Endothelial cell of umbilical vein (primary cell): ENCODE measurements at regions not wholly inside any gene's neighbourhood (a gene's known extent, or its start where the extent isn't known, plus 50 kb on each side); places are given as distances from the start of the nearest gene placed in this dataset.

ENCODE experiments used
- BruUV-seq: library from RNA; stranded (reverse); fragments of 400-500 nt; replicated peaks from 2 replicates; lab custom pipeline; 2021; lab: Mats Ljungman, UMichigan
- CTCF ChIA-PET: fragments of 300-600, 350-600 bp; sonication (Branson Sonifier 250); formaldehyde crosslinking; loops from one replicate; lab custom pipeline; 2021; ENCODE audit warnings: antibody characterized with exemption, inconsistent platforms; lab: Charles Lee
- POLR2A ChIA-PET: fragments of 300-600, 350-600 bp; sonication (Branson Sonifier 250); formaldehyde crosslinking; loops from one replicate; lab custom pipeline; 2021; ENCODE audit warnings: antibody characterized with exemption, inconsistent platforms; lab: Charles Lee
- DNase-seq: peaks from one replicate; pipeline ENCODE4 v3.0.0-alpha.2; 2011; ENCODE audit warnings: low read depth, low spot score
- FAIRE-seq: peaks from 2 replicates; lab custom pipeline; 2011; peaks lifted over from hg19 to GRCh38; lab: Jason Lieb, UNC
- H2AFZ ChIP-seq: 2 replicates; pipeline ENCODE4 v1.6.0; 2012; ENCODE audit warnings: low read depth, low read length, control low read depth, inconsistent platforms
- H3K27ac ChIP-seq: 2 replicates; pipeline ENCODE4 v1.5.1; 2011; ENCODE audit warnings: low read depth, mild to moderate bottlenecking, control low read depth, low read length, moderate library complexity; ENCODE audit not compliant: insufficient read depth
- H3K27me3 ChIP-seq, 2 experiments: 2 replicates each; pipeline versions ENCODE4 v1.6.0 to v1.6.1; 2011; ENCODE audit warnings: low read length in 2 of 2, mixed read lengths in 1 of 2; ENCODE audit not compliant: control insufficient read depth in 2 of 2, insufficient read depth in 2 of 2
- H3K36me3 ChIP-seq, 2 experiments: 2 replicates in 1 of 2; 3 replicates in 1 of 2; pipeline ENCODE4 v1.5.1; 2011; ENCODE audit warnings: low read length in 2 of 2, mild to moderate bottlenecking in 1 of 2, moderate library complexity in 1 of 2; ENCODE audit not compliant: control insufficient read depth in 2 of 2, insufficient read depth in 2 of 2; ENCODE audit errors: extremely low read depth in 1 of 2
- H3K4me1 ChIP-seq: 3 replicates; pipeline ENCODE4 v1.5.1; 2011; ENCODE audit warnings: mild to moderate bottlenecking, low read length; ENCODE audit not compliant: control insufficient read depth, insufficient read depth; ENCODE audit errors: extremely low read depth
- H3K4me2 ChIP-seq: 2 replicates; pipeline ENCODE4 v1.6.1; 2011; ENCODE audit warnings: low read length, control low read depth, mixed read lengths; ENCODE audit not compliant: insufficient read depth
- H3K4me3 ChIP-seq, 3 experiments: fragments of 200-600 bp in 1 of 3; sonication (generic), shearing (Covaris generic) in 1 of 3; replicated peaks in 1 of 3; 2 replicates each; pipeline ENCODE4 v1.5.1; 2011 to 2016; ENCODE audit warnings: control low read depth in 3 of 3, low read length in 3 of 3, mild to moderate bottlenecking in 2 of 3, inconsistent platforms in 1 of 3, low read depth in 1 of 3, moderate library complexity in 1 of 3; ENCODE audit not compliant: insufficient read depth in 1 of 3
- H3K79me2 ChIP-seq: 2 replicates; pipeline ENCODE4 v1.6.0; 2012; ENCODE audit warnings: low read length, inconsistent platforms; ENCODE audit not compliant: control insufficient read depth, insufficient read depth
- H3K9ac ChIP-seq: replicated peaks from 2 replicates; pipeline ENCODE3; 2011; ENCODE audit warnings: low read length, control low read depth; ENCODE audit not compliant: insufficient read depth; ENCODE audit errors: extremely low read depth
- H3K9me1 ChIP-seq: replicated peaks from 3 replicates; pipeline ENCODE4 v1.6.0; 2011; ENCODE audit warnings: mild to moderate bottlenecking, low read length; ENCODE audit not compliant: control insufficient read depth, insufficient read depth; ENCODE audit errors: extremely low read depth
- H3K9me3 ChIP-seq: replicated peaks from 2 replicates; pipeline ENCODE4 v1.5.1; 2012; ENCODE audit warnings: low read length, inconsistent platforms; ENCODE audit not compliant: control insufficient read depth, insufficient read depth
- H4K20me1 ChIP-seq: replicated peaks from 2 replicates; pipeline ENCODE3; 2011; ENCODE audit warnings: mild to moderate bottlenecking, low read length; ENCODE audit not compliant: control insufficient read depth, insufficient read depth; ENCODE audit errors: extremely low read depth
- MAX ChIP-seq: IDR thresholded peaks from 2 replicates; pipeline ENCODE4 v1.6.1; 2011; ENCODE audit not compliant: insufficient read depth, insufficient read length
- MYC ChIP-seq: IDR thresholded peaks from one replicate; pipeline ENCODE4 v1.6.1; 2011; ENCODE audit warnings: mild to moderate bottlenecking, low read depth, low read length
- dilution Hi-C: fragments of 300-500 bp; cut with MboI; formaldehyde crosslinking; loops from one replicate; pipeline ENCODE4 v1.15.0; 2019; ENCODE audit warnings: low sequenced_read_pairs; ENCODE audit not compliant: extremely low pct_ligation_motif_present
- intact Hi-C: fragments of 100-400 bp; cut with micrococcal nuclease; formaldehyde crosslinking; loops from one replicate; pipeline ENCODE4 v1.10.0; 2022
- TF ChIP-seq, protein P1 (sequence below), 2 donors: IDR thresholded peaks; 1 replicate in 1 of 2; 2 replicates in 1 of 2; pipeline ENCODE4 v1.5.1; 2011; ENCODE audit warnings: low read length in 2 of 2, mild to moderate bottlenecking in 2 of 2, moderate library complexity in 2 of 2, control low read depth in 1 of 2, inconsistent platforms in 1 of 2, low read depth in 1 of 2; ENCODE audit not compliant: insufficient read depth in 1 of 2; ENCODE audit errors: extremely low read depth in 1 of 2

DNA sequence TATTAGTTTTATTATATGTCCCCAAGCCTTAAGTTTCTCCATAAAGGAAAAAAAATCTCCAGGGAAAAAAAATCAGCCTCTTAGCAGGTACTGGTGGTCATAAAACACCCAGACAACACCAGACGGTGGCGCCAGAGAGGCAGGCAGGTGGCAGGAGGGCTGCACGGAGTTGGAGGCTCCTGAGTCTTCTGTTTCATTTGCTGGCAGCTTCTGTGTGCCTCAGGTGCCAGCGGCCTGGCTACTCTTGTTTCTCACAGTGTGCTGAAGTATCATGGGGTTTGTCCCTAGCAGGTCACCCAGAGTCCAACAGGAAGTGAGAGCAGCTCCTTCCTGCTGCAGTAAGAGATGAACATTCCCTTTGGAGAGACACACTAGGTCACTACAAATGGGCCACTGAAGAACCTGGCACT, 123.3 kb upstream of the GADD45A start:
- dilution Hi-C loops: no loop called here
- intact Hi-C loops: loop anchor here (1.0 kb wide), 5 partner anchors 26 to 199 kb away; partner anchors contain the start of gene GADD45A
- H3K9ac ChIP-seq: no peak overlapping the region
- H3K36me3 ChIP-seq: no peaks in the 10 kb centered on the region
- H3K27me3 ChIP-seq: no peaks in the 10 kb centered on the region
- no TSS peak for BruUV-seq
- TF ChIP-seq, protein P1, sequence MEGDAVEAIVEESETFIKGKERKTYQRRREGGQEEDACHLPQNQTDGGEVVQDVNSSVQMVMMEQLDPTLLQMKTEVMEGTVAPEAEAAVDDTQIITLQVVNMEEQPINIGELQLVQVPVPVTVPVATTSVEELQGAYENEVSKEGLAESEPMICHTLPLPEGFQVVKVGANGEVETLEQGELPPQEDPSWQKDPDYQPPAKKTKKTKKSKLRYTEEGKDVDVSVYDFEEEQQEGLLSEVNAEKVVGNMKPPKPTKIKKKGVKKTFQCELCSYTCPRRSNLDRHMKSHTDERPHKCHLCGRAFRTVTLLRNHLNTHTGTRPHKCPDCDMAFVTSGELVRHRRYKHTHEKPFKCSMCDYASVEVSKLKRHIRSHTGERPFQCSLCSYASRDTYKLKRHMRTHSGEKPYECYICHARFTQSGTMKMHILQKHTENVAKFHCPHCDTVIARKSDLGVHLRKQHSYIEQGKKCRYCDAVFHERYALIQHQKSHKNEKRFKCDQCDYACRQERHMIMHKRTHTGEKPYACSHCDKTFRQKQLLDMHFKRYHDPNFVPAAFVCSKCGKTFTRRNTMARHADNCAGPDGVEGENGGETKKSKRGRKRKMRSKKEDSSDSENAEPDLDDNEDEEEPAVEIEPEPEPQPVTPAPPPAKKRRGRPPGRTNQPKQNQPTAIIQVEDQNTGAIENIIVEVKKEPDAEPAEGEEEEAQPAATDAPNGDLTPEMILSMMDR (IDR thresholded peaks at IDR 0.05; ENCODE audit: extremely low read depth in 1 of 2, insufficient read depth in 1 of 2, low read depth in 1 of 2, low read length in 2 of 2): peak; percentile 85
- TF ChIP-seq MYC: no peak
- no peaks in the 10 kb centered on the region for H4K20me1 ChIP-seq
- no peak overlapping the region for H2AFZ ChIP-seq
- no peak overlapping the region for H3K4me3 ChIP-seq
- H3K4me1 ChIP-seq: peaks cover 11% of the 10 kb centered on the region
- no peak overlapping the region for H3K4me2 ChIP-seq
- H3K9me1 ChIP-seq: no peaks in the 10 kb centered on the region
- H3K9me3 ChIP-seq: no peaks in the 10 kb centered on the region
- ChIA-PET POLR2A (interaction anchor here (1.4 to 2.4 kb wide), 2 partner anchors 57 to 123 kb away, joined by 5 to 14 read pairs; partner anchors contain the start of gene GADD45A), CTCF (interaction anchor here (0.6 to 7.7 kb wide), 42 partner anchors 10 to 515 kb away, joined by 3 to 131 read pairs (median 4); partner anchors contain the start of gene GADD45A)
- no peak overlapping the region for H3K27ac ChIP-seq
- no peaks in the 10 kb centered on the region for H3K79me2 ChIP-seq
- DNase-seq (peak; percentile 92), FAIRE-seq (peak; percentile 91)

- no peak overlapping the region for H3K9ac ChIP-seq
- H3K4me2 ChIP-seq: no peak overlapping the region
- no peaks in the 10 kb centered on the region for H3K9me3 ChIP-seq
- no peak for TF ChIP-seq MAX
- H3K27me3 ChIP-seq: no peaks in the 10 kb centered on the region
- TSS peak; percentile 88 for BruUV-seq
- CTCF ChIA-PET: interaction anchor here (0.7 to 0.9 kb wide), 3 partner anchors 31 to 197 kb away, joined by 3 to 4 read pairs (median 3); no protein-coding TSS in a partner anchor
- no peak overlapping the region for H3K4me3 ChIP-seq
- dilution Hi-C loops: no loop called here
- FAIRE-seq (peak; percentile 43), DNase-seq (no peak)
- H3K27ac ChIP-seq: peak overlapping the region; percentile 51
- H3K79me2 ChIP-seq: no peaks in the 10 kb centered on the region
- H3K9me1 ChIP-seq: no peaks in the 10 kb centered on the region
- no peaks in the 10 kb centered on the region for H4K20me1 ChIP-seq
- H2AFZ ChIP-seq: peak overlapping the region; percentile 90
- H3K4me1 ChIP-seq: peaks cover 11% of the 10 kb centered on the region
- POLR2A ChIA-PET: no interaction called here
- no peaks in the 10 kb centered on the region for H3K36me3 ChIP-seq
- intact Hi-C loops: no loop called here
These were observed 121.3 kb upstream of the GADD45A start for GRCh38 chr1:67563684-67564083.
